ENCODE measurements at regions not wholly inside any gene's neighbourhood (a gene's known extent, or its start where the extent isn't known, plus 50 kb on each side); places are given as distances from the start of the nearest gene placed in this dataset.

GRCh38 chr17:71349908-71350600, 770.8 kb upstream of the SOX9 start:
- no peak for TF ChIP-seq MAX (IDR thresholded peaks at IDR 0.05; ENCODE audit: insufficient read depth, insufficient read length)
- no peak for TF ChIP-seq POLR2AphosphoS5 (IDR thresholded peaks at IDR 0.05; ENCODE audit: insufficient read depth, low read depth, low read length)
- TF ChIP-seq CTCF (IDR thresholded peaks at IDR 0.05; ENCODE audit: extremely low read depth in 1 of 2, insufficient read depth in 1 of 2, low read depth in 1 of 2, low read length in 2 of 2), result no peak
- TF ChIP-seq POLR2A (IDR thresholded peaks at IDR 0.05; ENCODE audit: low read depth, low read length), result no peak
- no peak for TF ChIP-seq JUN (IDR thresholded peaks at IDR 0.05; ENCODE audit: borderline replicate concordance, insufficient read depth, insufficient read length, low read depth)
- no peak for TF ChIP-seq FOS (IDR thresholded peaks at IDR 0.05; ENCODE audit: borderline replicate concordance, insufficient read depth, low read length)
- no peak for TF ChIP-seq EZH2 (IDR thresholded peaks at IDR 0.05; ENCODE audit: borderline replicate concordance, low read depth, low read length, severe bottlenecking)
- no peak for TF ChIP-seq MYC (IDR thresholded peaks at IDR 0.05; ENCODE audit: low read depth, low read length)
- no peak for TF ChIP-seq GATA2 (IDR thresholded peaks at IDR 0.05; ENCODE audit: insufficient read depth, insufficient read length, low read depth, low read length)

Measured in endothelial cell of umbilical vein (primary cell).